Glomerular visceral epithelial cell (primary cell): ENCODE measurements at regions not wholly inside any gene's neighbourhood (a gene's known extent, or its start where the extent isn't known, plus 50 kb on each side); places are given as distances from the start of the nearest gene placed in this dataset.

Source experiments
- DNase-seq: peaks from one replicate; pipeline ENCODE4 v3.0.0-alpha.2; 2016; ENCODE audit errors: extremely low spot score

- no peak for DNase-seq
These were observed 57.3 kb downstream of the HHEX start for GRCh38 chr10:92747066-92747465.

GRCh38 chr10:92747600-92747999, 57.8 kb downstream of the HHEX start:
- no peak for DNase-seq

GRCh38 chr10:92750791-92751533, 61.2 kb downstream of the HHEX start:
- DNase-seq = no peak

GRCh38 chr10:92751534-92751811, 61.7 kb downstream of the HHEX start:
- DNase-seq = no peak

- DNase-seq = no peak
These were observed 62.1 kb downstream of the HHEX start for GRCh38 chr10:92751827-92752226.

GRCh38 chr10:92753865-92754264, 64.1 kb downstream of the HHEX start:
- DNase-seq = no peak

GRCh38 chr10:92755725-92756124, 66.0 kb downstream of the HHEX start:
- no peak for DNase-seq

GRCh38 chr10:92756201-92757065, 66.7 kb downstream of the HHEX start:
- DNase-seq = no peak

GRCh38 chr10:92757066-92757710, 67.4 kb downstream of the HHEX start:
- DNase-seq = peak; percentile 52

- no peak for DNase-seq
These were observed 68.0 kb downstream of the HHEX start for GRCh38 chr10:92757711-92758104.

- DNase-seq = no peak
These were observed 68.8 kb downstream of the HHEX start for GRCh38 chr10:92758594-92758993.

GRCh38 chr10:92760609-92761008, 70.9 kb downstream of the HHEX start:
- no peak for DNase-seq

GRCh38 chr10:92761571-92761970, 71.8 kb downstream of the HHEX start:
- DNase-seq = no peak

- no peak for DNase-seq
These were observed 73.9 kb downstream of the HHEX start for GRCh38 chr10:92763634-92764155.

- DNase-seq = no peak
These were observed 76.7 kb downstream of the HHEX start for GRCh38 chr10:92766451-92766850.

GRCh38 chr10:92768104-92768503, 78.3 kb downstream of the HHEX start:
- no peak for DNase-seq

GRCh38 chr10:92773776-92774175, 74.5 kb upstream of the EXOC6 start:
- no peak for DNase-seq

- DNase-seq = no peak
These were observed 70.2 kb upstream of the EXOC6 start for GRCh38 chr10:92778091-92778490.

- DNase-seq = no peak
These were observed 63.2 kb upstream of the EXOC6 start for GRCh38 chr10:92785118-92785517.

- no peak for DNase-seq
These were observed 60.7 kb upstream of the EXOC6 start for GRCh38 chr10:92787557-92788152.

- no peak for DNase-seq
These were observed 59.3 kb upstream of the EXOC6 start for GRCh38 chr10:92789067-92789466.

GRCh38 chr10:92789786-92790185, 58.5 kb upstream of the EXOC6 start:
- DNase-seq = no peak
